ENCODE measurements at regions not wholly inside any gene's neighbourhood (a gene's known extent, or its start where the extent isn't known, plus 50 kb on each side); places are given as distances from the start of the nearest gene placed in this dataset.
"Not testable (repeated sequence)": the region's sequence is repeated elsewhere in the genome, so short reads cannot be mapped to it uniquely, and the experiment has no call there.

DNA sequence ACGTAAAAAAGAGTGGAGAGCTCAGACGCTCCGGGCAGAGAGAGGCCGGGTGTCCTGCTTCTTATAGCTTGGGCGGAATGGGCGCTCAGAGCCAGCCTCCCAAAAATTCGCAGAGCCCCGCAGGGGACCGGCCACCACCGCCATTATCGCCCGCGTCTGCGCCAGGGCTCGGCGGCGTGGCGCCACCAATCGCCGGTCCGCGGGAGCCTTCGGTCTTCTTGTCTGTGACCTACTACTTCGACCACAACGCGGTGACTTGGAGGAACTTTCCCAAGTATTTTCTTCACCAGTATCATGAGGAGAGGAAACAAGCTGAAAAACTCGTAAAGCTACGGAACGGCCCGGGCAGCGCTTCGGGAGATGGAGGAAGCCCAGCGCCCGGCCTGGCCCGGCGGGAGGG lies 1138.1 kb upstream of the CHAC2 start:
- DNase-seq: no peak

GRCh38 chr2:52622266-52622665 lies 1145.3 kb upstream of the CHAC2 start:
- no peak for DNase-seq

DNA sequence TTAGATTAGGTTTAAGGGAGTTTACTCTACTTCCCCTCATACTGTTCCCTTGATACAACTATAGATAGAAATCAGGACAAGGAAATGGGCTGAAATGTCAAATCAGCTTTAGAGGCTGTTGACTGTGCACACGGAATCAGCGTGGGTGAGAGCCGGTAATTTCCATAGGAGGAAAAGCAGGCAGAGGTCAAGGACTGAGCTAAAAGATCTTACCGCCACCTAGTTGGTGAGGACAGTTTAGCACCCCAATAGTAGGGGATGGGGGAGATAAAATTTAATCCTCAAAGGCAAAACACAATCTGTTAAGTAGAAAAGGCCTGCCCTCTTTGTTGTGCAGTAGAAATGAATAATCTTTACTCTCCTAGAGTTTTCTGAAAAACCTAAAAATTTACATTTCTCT lies 1154.5 kb upstream of the CHAC2 start:
- DNase-seq: no peak

- DNase-seq: no peak
Observed at GRCh38 chr2:52611759-52612158, 1155.8 kb upstream of the CHAC2 start.

DNA sequence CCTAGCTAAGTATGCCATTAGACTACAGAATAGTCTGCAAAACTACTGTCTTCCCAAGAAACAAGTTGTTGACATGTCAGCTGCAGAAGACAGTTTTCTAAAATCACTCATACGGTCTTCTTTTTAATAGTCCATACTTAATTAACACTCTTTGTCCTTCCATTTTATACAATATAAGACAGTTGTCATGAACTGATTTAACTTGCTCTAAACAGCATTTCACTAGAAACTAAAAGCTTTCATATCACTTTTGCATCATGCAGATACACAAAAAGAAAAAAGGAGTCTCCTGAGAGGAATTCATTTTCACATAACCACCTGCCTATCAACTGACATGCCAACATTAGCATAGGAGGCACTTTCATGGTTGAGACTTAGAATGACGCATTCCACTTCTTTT lies 1159.6 kb upstream of the CHAC2 start:
- DNase-seq: no peak

GRCh38 chr2:52597346-52597745 lies 1170.3 kb upstream of the CHAC2 start:
- no peak for DNase-seq

DNA sequence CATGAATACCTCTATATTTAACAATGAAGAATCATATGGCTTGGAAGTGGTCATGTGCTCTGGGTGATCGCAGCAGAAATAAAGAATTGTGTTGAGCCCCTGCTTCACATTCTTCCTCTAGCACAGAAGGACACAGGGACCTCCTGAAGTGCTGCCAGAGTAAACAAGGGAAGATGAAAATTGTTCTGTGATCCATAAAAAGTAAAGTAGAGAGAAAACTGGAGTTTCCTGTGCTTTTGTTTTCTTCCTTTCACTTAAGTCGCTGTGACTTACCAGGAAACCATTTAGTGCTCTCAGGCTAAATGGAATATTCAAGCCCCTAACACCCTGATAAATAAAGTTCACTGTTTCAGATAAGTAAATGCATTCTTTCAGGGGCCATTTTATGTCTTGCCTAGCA lies 1173.6 kb upstream of the CHAC2 start:
- no peak for DNase-seq

GRCh38 chr2:52584071-52584470 lies 1183.5 kb upstream of the CHAC2 start:
- DNase-seq: not testable (repeated sequence)

GRCh38 chr2:52572469-52572894 lies 1195.1 kb upstream of the CHAC2 start:
- DNase-seq: no peak

- DNase-seq: no peak
Observed at GRCh38 chr2:52571380-52572347, 1195.9 kb upstream of the CHAC2 start.

DNA sequence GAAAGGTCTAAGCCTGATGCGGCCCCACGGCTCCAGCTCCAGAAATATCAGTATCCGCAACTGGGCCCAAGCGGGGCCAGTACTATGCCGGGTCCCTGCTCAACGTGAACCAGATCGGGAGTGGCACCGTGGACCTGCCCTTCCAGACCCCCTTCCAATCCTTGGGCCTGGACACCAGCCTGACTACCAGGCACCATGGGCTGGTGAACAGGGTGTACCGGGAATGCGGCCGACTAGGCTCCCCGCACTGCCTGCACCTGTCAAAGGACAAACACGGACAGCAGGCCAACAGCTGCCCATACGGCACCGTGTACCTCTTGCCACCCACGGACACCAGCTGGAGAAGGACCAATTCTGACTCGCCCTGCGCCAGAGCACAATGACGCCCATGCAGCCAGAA lies 1196.9 kb upstream of the CHAC2 start:
- no peak for DNase-seq

DNA sequence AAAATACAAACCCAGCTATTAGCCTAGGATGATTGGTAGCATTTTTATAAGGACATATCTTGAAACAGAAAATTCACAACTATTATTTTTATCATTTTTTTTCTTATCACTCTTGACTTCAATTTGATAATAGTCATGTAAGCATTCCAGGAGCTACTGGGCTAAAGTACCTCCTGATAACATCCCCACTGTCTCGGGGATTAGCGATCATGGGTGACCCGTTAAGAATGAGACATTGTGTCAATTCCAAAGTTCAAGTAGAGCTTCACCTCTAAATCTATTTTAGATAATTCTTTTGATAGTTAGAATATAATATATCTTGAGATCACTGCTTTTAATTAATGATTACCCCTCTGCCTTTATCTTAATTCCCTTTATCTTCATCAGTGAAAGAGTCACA lies 1204.5 kb upstream of the CHAC2 start:
- no peak for DNase-seq

DNA sequence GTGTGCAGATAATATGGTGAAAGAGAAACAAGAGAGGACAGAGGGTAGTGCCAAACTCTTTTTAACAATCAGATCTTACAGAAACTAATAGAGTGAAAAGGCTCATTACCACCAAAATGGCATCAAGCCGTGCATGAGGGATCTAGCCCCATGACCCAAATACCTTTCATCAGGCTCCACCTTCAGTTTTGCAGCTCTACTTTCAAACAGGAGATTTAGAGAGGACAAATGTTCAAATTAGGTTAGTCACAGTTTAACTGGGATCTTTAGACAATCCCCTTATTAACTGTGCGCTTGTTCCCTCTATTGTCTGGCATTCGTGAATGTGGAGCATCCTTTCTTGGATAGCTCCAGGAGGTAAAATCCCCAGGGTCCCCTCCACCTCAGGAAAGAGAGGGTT lies 1209.3 kb upstream of the CHAC2 start:
- no peak for DNase-seq

DNA sequence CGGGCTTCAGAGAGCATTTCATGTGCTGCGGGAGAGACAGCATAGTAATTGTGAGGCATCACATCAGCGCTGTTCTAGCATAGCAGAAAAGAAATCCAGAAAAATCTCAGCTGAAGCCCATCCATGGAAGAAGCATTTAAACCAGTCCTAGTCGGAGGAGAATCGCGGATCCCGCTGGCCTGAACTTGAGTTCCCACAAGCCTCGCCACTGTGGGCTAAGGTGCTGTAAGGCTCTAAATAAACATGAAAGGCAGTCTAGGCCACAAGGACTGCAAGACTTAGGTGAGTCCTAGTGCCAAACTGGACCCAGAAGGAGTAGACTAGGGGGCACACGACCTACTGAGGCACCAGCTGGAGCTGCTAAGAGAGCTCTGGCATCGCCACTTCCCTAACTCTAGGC lies 1225.3 kb upstream of the CHAC2 start:
- no peak for DNase-seq

DNA sequence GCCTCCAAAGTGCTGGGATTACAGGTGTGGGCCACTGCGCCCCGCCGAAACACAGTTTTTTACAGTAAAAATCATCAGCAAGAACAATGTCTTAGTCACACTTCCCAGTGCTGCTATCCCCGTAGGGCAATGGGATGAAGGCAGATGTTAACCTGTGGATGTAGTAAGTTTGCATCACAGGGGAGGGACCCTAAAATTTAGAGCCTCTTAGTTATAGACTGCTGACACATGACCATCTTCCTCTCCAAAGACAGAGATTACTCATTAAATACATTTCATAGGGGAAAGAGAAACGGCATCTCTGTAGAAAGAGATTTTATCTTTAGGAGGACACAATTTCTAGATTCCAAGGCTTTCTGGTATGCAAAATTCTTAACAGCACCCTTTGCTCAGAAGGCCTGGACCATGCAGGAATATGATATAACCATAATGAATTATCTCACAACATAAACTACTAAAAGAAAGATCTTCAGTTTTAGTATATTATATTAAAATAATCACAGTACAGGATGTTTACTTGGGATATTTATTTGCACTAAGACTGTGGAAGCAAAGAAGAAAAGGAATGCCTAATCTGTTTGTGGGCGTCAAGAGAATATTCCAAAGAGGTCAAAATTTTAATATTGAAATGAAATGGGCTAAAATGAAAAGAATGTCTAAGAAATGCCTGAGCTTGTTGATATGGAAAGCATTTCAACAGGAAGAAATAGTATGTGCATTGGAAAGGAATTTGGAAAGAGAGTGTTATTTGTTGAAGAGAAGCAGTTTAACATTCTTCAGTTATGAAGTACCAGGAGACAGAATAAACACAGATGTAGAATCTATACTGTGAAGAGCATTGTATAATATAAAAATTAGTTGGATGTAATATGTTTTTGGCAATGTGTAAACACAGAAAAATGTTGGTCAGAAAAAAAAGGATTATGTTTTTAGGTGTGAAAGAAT lies 1228.3 kb upstream of the CHAC2 start:
- DNase-seq: no peak

GRCh38 chr2:52537588-52537987 lies 1230.0 kb upstream of the CHAC2 start:
- no peak for DNase-seq

DNA sequence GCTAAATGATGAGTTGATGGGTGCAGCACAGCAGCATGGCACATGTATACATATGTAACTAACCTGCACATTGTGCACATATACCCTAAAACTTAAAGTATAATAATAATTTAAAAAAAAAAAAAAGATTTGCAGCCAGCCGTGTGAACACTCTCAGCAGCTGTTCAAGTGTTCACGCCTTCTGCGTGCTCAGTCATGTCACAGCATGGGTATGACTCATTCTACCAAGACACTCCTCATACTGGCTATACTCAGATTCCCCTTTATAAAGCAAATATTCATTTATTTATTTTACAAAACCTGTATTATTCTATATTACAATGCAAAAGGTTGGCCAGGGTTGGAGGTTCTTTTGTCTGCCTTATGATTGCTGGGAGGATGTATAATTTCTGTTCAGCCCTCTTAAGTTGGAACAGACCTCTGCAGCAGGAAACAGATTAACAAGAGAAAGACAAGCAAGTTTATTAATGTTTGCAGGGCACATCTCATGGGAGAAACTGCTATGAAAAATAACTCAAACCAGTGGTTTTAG lies 1230.6 kb upstream of the CHAC2 start:
- DNase-seq: no peak

- DNase-seq: no peak
Observed at GRCh38 chr2:52532956-52533355, 1234.6 kb upstream of the CHAC2 start.

DNA sequence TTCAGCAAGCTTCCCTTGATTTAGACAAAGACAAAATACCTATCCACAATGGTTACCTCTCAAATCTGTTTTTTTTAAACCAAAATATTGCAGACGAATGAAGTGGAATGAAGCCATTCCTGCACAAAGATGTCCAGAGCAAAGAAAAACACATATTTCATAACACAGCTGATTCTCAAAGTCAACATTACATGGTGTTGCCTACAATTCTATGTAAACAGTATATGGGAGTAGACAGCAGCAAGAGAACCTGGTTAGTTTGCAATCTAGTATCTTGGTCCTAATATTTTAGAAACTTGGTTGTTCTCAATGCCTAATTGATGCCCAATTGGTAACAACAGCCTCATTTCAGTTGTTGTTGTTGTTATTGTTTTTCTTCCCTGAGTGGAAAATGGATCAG lies 1240.9 kb upstream of the CHAC2 start:
- DNase-seq: no peak

DNA sequence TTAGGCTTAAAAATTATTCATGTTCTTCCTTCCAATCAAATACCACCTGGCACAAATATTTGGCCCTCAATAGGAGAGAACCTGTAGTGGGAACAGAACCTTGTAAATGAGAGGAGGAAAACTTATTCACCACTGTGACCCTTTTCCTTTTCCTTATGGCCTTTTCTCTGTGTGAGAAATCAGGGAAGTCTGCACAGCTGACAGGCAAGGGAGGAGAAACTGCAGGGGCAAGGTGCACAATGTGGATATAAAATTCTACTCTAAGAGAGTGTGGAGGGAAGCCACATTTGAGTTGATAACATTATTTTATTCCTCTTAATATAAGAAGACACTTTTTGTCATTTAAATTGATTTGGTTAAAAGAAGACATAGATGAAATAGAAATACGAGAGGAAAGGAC lies 1247.0 kb upstream of the CHAC2 start:
- no peak for DNase-seq

DNA sequence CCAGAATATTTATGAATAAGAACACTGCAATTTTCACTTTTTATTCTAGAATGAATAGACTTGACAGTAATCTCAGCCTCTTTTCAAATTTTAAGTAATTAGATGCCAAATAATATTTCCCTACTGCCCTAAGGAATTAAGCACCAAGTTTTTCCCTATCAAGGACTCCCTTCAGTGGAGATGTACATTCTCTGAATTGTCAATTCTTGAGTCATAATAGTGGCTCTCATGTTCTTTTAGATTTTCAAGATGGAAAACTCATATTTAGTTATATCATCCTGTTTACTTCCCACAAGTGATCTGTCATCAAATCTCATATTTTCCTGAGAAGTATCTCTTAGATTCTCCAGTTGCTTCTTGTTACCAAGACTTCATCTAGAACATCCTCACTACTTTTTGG lies 1248.9 kb upstream of the CHAC2 start:
- no peak for DNase-seq

DNA sequence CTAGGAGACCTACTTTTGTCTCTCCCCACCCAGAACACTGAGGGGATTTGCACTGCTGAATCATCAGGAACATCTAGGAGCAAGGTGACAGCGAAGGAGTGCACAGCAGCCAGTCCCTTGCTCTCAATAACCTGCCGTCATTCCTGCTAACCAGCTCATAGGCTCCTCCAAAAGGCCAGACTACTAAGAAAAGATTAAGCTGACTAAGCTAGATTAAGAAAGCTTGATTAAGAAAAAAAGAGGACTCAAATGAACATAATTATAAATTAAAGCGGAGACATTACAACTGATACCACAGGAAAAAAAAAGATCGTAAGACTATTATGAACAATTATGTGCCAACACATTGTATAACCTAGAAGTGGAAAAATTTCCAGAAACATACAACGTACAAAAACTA lies 1254.8 kb upstream of the CHAC2 start:
- DNase-seq: no peak

DNA sequence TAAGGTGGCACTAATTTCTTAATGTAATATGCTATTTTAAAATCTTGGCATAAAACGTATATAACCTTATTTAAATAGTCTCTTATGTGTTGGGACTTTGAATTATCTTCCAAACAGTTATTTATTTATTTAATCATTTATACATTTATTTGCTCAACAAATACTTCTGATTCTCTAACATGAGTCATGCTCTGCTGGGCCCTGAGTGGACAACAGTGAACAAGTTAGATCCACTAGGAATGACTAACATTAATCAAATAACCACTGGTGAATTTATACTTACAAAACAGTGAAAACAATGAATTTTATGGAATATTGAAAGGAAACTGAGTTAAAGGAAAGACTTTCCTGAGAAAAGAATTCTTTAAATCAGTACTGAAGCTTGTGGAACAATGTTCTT lies 1257.2 kb upstream of the CHAC2 start:
- DNase-seq: no peak

DNA sequence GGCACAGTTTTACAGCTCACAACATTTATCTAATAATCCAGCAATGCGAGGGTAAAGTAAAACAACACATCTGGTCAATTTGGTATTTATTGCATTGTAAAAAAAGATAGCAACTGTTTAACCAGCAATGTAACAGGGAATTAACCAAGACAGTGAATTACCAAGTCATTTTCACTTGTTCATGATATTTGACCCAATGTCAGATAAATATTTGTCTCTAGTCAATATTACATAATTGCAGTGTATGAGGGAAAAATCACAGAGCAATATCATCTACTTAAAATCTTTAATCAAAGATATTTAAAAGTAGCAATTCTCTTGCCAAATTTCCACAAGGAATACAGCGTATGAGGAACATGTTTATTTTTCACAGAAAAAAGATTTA lies 1265.1 kb upstream of the CHAC2 start:
- DNase-seq: no peak
